Neural cell (in vitro differentiated cells): ENCODE measurements at regions not wholly inside any gene's neighbourhood (a gene's known extent, or its start where the extent isn't known, plus 50 kb on each side); places are given as distances from the start of the nearest gene placed in this dataset.

ENCODE experiments used
- H2AFZ ChIP-seq: fragments of 200-600, 300-800 bp; sonication (generic), shearing (Covaris generic); 2 replicates; pipeline ENCODE4 v1.6.0; 2014; ENCODE audit warnings: low read depth, mild to moderate bottlenecking, antibody characterized with exemption, low read length, moderate library complexity
- H3F3A ChIP-seq: fragments of 200-600 bp; shearing (Covaris generic); 2 replicates; pipeline ENCODE4 v1.6.1; 2016; ENCODE audit warnings: mild to moderate bottlenecking, moderate library complexity, mixed read lengths, antibody characterized with exemption, low read length; ENCODE audit not compliant: insufficient read depth, poor library complexity, severe bottlenecking
- H3K27ac ChIP-seq: fragments of 200-600, 300-800 bp; sonication (generic), shearing (Covaris generic); 2 replicates; pipeline ENCODE4 v1.5.1; 2014; ENCODE audit warnings: mild to moderate bottlenecking, low read length, moderate library complexity
- H3K27me3 ChIP-seq: fragments of 300-800, 200-600 bp; sonication (generic), shearing (Covaris generic); 2 replicates; pipeline ENCODE4 v1.6.0; 2014; ENCODE audit warnings: mild to moderate bottlenecking, low read depth, low read length, moderate library complexity; ENCODE audit not compliant: insufficient read depth
- H3K36me3 ChIP-seq: fragments of 300-800, 200-600 bp; sonication (generic), shearing (Covaris generic); 2 replicates; pipeline ENCODE4 v1.5.1; 2014; ENCODE audit warnings: mild to moderate bottlenecking, antibody characterized with exemption, low read length, moderate library complexity; ENCODE audit not compliant: insufficient read depth
- H3K4me2 ChIP-seq: fragments of 300-800, 200-600 bp; sonication (generic), shearing (Covaris generic); 2 replicates; pipeline ENCODE4 v1.6.0; 2014; ENCODE audit warnings: mild to moderate bottlenecking, low read length
- H3K4me3 ChIP-seq: fragments of 300-800, 200-600 bp; sonication (generic), shearing (Covaris generic); 2 replicates; pipeline ENCODE4 v1.5.1; 2014; ENCODE audit warnings: mild to moderate bottlenecking, low read length, moderate library complexity
- H3K79me2 ChIP-seq: fragments of 200-600 bp; shearing (Covaris generic); replicated peaks from 2 replicates; pipeline ENCODE4 v1.6.0; 2014; ENCODE audit warnings: mild to moderate bottlenecking, low read length, moderate library complexity; ENCODE audit not compliant: insufficient read depth
- H3K9ac ChIP-seq: fragments of 300-800, 200-600 bp; sonication (generic), shearing (Covaris generic); 2 replicates; pipeline ENCODE4 v1.6.1; 2016; ENCODE audit warnings: mild to moderate bottlenecking, low read length, mixed read lengths
- H3K9me2 ChIP-seq: fragments of 200-600 bp; shearing (Covaris generic); 2 replicates; pipeline ENCODE4 v1.6.1; 2016; ENCODE audit warnings: mild to moderate bottlenecking, low read length, mixed read lengths; ENCODE audit not compliant: insufficient read depth
- H3K9me3 ChIP-seq: fragments of 200-600, 300-800 bp; sonication (generic), shearing (Covaris generic); 2 replicates; pipeline ENCODE4 v1.6.1; 2016; ENCODE audit warnings: mild to moderate bottlenecking, mixed run types, low read length, moderate library complexity, mixed read lengths
- H4K20me1 ChIP-seq: fragments of 200-600 bp; shearing (Covaris generic); 2 replicates; pipeline ENCODE4 v1.6.1; 2016; ENCODE audit warnings: mild to moderate bottlenecking, mixed run types; ENCODE audit not compliant: insufficient read depth
- EP300 ChIP-seq: fragments of 450-650 bp; conservative IDR thresholded peaks from 2 replicates; pipeline ENCODE4 v1.6.1; 2014; ENCODE audit warnings: antibody characterized with exemption, mild to moderate bottlenecking, moderate library complexity; ENCODE audit not compliant: poor library complexity, severe bottlenecking
- EZH2 ChIP-seq: fragments of 200-600, 300-800 bp; shearing (Covaris generic), sonication (generic); IDR thresholded peaks from 2 replicates; pipeline ENCODE4 v1.6.1; 2014; ENCODE audit warnings: antibody characterized with exemption, low read length, borderline replicate concordance, mild to moderate bottlenecking; ENCODE audit not compliant: insufficient read depth, poor library complexity, severe bottlenecking
- MXI1 ChIP-seq: fragments of 450-650 bp; conservative IDR thresholded peaks from 2 replicates; pipeline ENCODE4 v1.6.1; 2014; ENCODE audit warnings: antibody characterized with exemption, mild to moderate bottlenecking; ENCODE audit not compliant: poor library complexity, severe bottlenecking
- POLR2AphosphoS5 ChIP-seq: IDR thresholded peaks from 2 replicates; pipeline ENCODE4 v1.6.1; 2012
- RAD21 ChIP-seq: fragments of 450-650 bp; conservative IDR thresholded peaks from 2 replicates; pipeline ENCODE4 v1.6.1; 2014; ENCODE audit warnings: antibody characterized with exemption, mild to moderate bottlenecking, moderate library complexity
- SMC3 ChIP-seq: fragments of 450-650 bp; conservative IDR thresholded peaks from 2 replicates; pipeline ENCODE4 v1.6.1; 2014; ENCODE audit warnings: antibody characterized with exemption, mild to moderate bottlenecking, moderate library complexity; ENCODE audit not compliant: poor library complexity
- TAF1 ChIP-seq: IDR thresholded peaks from 2 replicates; pipeline ENCODE4 v1.6.1; 2012; ENCODE audit warnings: low read depth
- TF ChIP-seq, protein P1 (sequence below): fragments of 450-650 bp; IDR thresholded peaks from 2 replicates; pipeline ENCODE4 v1.5.1; 2014; ENCODE audit warnings: antibody characterized with exemption, mild to moderate bottlenecking, moderate library complexity; ENCODE audit not compliant: poor library complexity, severe bottlenecking
- TF ChIP-seq, protein P2 (sequence below): IDR thresholded peaks from 2 replicates; pipeline ENCODE4 v1.6.1; 2012; ENCODE audit warnings: borderline replicate concordance

DNA sequence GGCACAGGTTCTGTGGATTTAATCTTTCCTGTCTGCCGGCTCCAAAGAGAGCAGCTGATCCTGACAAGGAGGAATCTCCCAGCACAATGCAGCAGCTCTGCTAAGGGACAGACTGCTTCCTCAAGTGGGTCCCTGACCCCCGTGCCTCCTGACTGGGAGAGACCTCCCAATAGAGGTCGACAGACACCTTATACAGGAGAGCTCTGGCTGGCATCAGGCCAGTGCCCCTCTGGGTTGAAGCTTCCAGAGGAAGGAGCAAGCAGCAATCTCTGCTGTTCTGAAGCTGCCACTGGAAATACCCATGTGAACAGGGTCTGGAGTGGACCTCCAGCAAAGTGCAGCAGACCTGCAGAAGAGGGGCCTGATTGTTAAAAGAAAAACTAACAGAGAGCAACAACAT lies 630.2 kb upstream of the FTMT start:
- no peaks in the 10 kb centered on the region for H3K79me2 ChIP-seq
- H3K36me3 ChIP-seq: no peaks in the 10 kb centered on the region
- H3K27ac ChIP-seq: no peak overlapping the region
- H3K4me3 ChIP-seq: no peak overlapping the region
- H3F3A ChIP-seq: no peaks in the 10 kb centered on the region
- no peak for TF ChIP-seq MXI1
- TF ChIP-seq TAF1: no peak
- TF ChIP-seq EP300: no peak
- TF ChIP-seq, protein P1, sequence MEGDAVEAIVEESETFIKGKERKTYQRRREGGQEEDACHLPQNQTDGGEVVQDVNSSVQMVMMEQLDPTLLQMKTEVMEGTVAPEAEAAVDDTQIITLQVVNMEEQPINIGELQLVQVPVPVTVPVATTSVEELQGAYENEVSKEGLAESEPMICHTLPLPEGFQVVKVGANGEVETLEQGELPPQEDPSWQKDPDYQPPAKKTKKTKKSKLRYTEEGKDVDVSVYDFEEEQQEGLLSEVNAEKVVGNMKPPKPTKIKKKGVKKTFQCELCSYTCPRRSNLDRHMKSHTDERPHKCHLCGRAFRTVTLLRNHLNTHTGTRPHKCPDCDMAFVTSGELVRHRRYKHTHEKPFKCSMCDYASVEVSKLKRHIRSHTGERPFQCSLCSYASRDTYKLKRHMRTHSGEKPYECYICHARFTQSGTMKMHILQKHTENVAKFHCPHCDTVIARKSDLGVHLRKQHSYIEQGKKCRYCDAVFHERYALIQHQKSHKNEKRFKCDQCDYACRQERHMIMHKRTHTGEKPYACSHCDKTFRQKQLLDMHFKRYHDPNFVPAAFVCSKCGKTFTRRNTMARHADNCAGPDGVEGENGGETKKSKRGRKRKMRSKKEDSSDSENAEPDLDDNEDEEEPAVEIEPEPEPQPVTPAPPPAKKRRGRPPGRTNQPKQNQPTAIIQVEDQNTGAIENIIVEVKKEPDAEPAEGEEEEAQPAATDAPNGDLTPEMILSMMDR: no peak
- TF ChIP-seq EZH2: no peak
- TF ChIP-seq RAD21: no peak
- no peak for TF ChIP-seq SMC3
- no peak for TF ChIP-seq POLR2AphosphoS5
- TF ChIP-seq, protein P2, sequence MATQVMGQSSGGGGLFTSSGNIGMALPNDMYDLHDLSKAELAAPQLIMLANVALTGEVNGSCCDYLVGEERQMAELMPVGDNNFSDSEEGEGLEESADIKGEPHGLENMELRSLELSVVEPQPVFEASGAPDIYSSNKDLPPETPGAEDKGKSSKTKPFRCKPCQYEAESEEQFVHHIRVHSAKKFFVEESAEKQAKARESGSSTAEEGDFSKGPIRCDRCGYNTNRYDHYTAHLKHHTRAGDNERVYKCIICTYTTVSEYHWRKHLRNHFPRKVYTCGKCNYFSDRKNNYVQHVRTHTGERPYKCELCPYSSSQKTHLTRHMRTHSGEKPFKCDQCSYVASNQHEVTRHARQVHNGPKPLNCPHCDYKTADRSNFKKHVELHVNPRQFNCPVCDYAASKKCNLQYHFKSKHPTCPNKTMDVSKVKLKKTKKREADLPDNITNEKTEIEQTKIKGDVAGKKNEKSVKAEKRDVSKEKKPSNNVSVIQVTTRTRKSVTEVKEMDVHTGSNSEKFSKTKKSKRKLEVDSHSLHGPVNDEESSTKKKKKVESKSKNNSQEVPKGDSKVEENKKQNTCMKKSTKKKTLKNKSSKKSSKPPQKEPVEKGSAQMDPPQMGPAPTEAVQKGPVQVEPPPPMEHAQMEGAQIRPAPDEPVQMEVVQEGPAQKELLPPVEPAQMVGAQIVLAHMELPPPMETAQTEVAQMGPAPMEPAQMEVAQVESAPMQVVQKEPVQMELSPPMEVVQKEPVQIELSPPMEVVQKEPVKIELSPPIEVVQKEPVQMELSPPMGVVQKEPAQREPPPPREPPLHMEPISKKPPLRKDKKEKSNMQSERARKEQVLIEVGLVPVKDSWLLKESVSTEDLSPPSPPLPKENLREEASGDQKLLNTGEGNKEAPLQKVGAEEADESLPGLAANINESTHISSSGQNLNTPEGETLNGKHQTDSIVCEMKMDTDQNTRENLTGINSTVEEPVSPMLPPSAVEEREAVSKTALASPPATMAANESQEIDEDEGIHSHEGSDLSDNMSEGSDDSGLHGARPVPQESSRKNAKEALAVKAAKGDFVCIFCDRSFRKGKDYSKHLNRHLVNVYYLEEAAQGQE: no peak
- H3K4me2 ChIP-seq: no peak overlapping the region
- no peaks in the 10 kb centered on the region for H3K9me2 ChIP-seq
- H3K9ac ChIP-seq: no peak overlapping the region
- no peak overlapping the region for H2AFZ ChIP-seq
- no peaks in the 10 kb centered on the region for H3K9me3 ChIP-seq
- no peaks in the 10 kb centered on the region for H3K27me3 ChIP-seq
- H4K20me1 ChIP-seq: no peaks in the 10 kb centered on the region

DNA sequence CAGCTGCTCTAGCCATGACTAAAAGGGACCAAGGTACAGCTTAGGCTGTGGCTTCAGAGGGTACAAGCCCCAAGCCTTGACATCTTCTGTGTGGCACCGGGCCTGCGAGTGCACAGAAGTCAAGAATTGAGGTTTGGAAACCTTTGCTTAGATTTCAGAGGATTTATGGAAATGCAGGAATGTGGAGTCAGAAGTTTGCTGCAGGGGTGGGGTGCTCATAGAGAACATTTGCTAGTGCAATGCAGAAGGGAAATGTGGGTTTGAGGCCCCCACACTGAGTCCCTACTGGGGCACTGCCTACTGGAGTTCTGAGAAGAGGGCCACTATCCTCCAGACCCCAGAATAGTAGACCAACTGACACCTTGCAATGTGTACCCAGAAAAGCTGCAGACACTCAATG lies 624.9 kb upstream of the FTMT start:
- H3K4me3 ChIP-seq: no peak overlapping the region
- H3K79me2 ChIP-seq: no peaks in the 10 kb centered on the region
- no peak overlapping the region for H3K9ac ChIP-seq
- no peak overlapping the region for H2AFZ ChIP-seq
- TF ChIP-seq TAF1 (no peak), SMC3 (no peak)
- no peak overlapping the region for H3K4me2 ChIP-seq
- no peaks in the 10 kb centered on the region for H4K20me1 ChIP-seq
- H3F3A ChIP-seq: no peaks in the 10 kb centered on the region
- no peaks in the 10 kb centered on the region for H3K36me3 ChIP-seq
- no peak overlapping the region for H3K27ac ChIP-seq
- no peaks in the 10 kb centered on the region for H3K9me3 ChIP-seq
- H3K27me3 ChIP-seq: no peaks in the 10 kb centered on the region
- no peaks in the 10 kb centered on the region for H3K9me2 ChIP-seq

DNA sequence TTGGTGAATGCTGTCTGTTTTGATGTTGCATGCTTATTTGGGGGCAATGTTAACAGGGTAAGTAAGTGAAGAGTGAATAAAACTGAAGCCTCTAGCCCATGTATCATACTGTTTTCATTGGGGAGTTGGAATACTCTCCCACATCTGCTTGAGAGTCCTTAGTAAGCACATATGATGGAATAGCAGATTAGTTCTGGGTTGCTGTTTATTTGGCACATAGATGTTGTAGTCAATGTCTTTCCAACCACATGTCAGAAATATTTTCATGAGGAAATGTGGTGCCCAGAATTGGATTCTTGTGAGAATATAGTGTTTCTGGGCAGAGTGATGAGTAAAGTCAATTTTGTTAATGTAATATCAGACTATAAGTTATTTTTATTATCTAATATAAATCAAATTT lies 611.7 kb upstream of the FTMT start:
- no peaks in the 10 kb centered on the region for H3K9me2 ChIP-seq
- H3F3A ChIP-seq: no peaks in the 10 kb centered on the region
- TF ChIP-seq POLR2AphosphoS5 (no peak), TAF1 (no peak), EP300 (no peak)
- no peak overlapping the region for H2AFZ ChIP-seq
- no peaks in the 10 kb centered on the region for H4K20me1 ChIP-seq
- no peaks in the 10 kb centered on the region for H3K27me3 ChIP-seq
- no peak overlapping the region for H3K4me3 ChIP-seq
- H3K4me2 ChIP-seq: no peak overlapping the region
- no peaks in the 10 kb centered on the region for H3K36me3 ChIP-seq
- H3K9ac ChIP-seq: no peak overlapping the region
- no peaks in the 10 kb centered on the region for H3K79me2 ChIP-seq
- no peak overlapping the region for H3K27ac ChIP-seq
- no peaks in the 10 kb centered on the region for H3K9me3 ChIP-seq
